Small intestine (tissue), 7 donors: ENCODE measurements at regions not wholly inside any gene's neighbourhood (a gene's known extent, or its start where the extent isn't known, plus 50 kb on each side); places are given as distances from the start of the nearest gene placed in this dataset.
A peak's percentile ranks its signal among the peaks of the same experiment; 100 is the strongest.
"Not testable (repeated sequence)": the region's sequence is repeated elsewhere in the genome, so short reads cannot be mapped to it uniquely, and the experiment has no call there.

Experiments used
- DNase-seq, 2 donors: peaks; one replicate each; pipeline versions ENCODE4 v3.0.0 to v3.0.0-alpha.2; 2013
- FAIRE-seq: peaks from 2 replicates; lab custom pipeline; 2012; peaks lifted over from hg19 to GRCh38; lab: Jason Lieb, UNC
- H3K27ac ChIP-seq, 3 donors: one replicate each; pipeline ENCODE4 v1.5.1; 2013; ENCODE audit warnings: low read length in 2 of 3, mild to moderate bottlenecking in 2 of 3, control low read depth in 1 of 3, inconsistent platforms in 1 of 3, low read depth in 1 of 3, moderate library complexity in 1 of 3
- H3K27me3 ChIP-seq, 3 donors: one replicate each; pipeline ENCODE4 v1.6.1; 2013; ENCODE audit warnings: low read length in 3 of 3, inconsistent platforms in 1 of 3; ENCODE audit not compliant: control insufficient read depth in 3 of 3, insufficient read depth in 3 of 3
- H3K36me3 ChIP-seq, 3 donors: one replicate each; pipeline ENCODE4 v1.6.1; 2013; ENCODE audit warnings: low read length in 3 of 3, inconsistent platforms in 1 of 3, low read depth in 1 of 3, mild to moderate bottlenecking in 1 of 3, moderate library complexity in 1 of 3; ENCODE audit not compliant: control insufficient read depth in 3 of 3, insufficient read depth in 2 of 3
- H3K4me1 ChIP-seq, 3 donors: one replicate each; pipeline ENCODE4 v1.6.1; 2013; ENCODE audit warnings: low read length in 2 of 3, inconsistent platforms in 1 of 3, low read depth in 1 of 3, mild to moderate bottlenecking in 1 of 3, moderate library complexity in 1 of 3; ENCODE audit not compliant: control insufficient read depth in 3 of 3, insufficient read depth in 2 of 3
- H3K4me3 ChIP-seq, 3 donors: one replicate each; pipeline ENCODE4 v1.5.1; 2013; ENCODE audit warnings: low read length in 3 of 3, control low read depth in 1 of 3, inconsistent platforms in 1 of 3, low read depth in 1 of 3, mild to moderate bottlenecking in 1 of 3, moderate library complexity in 1 of 3
- H3K9me3 ChIP-seq, 2 donors: one replicate each; pipeline ENCODE4 v1.6.1; 2013; ENCODE audit warnings: low read depth in 1 of 2, low read length in 1 of 2; ENCODE audit not compliant: control insufficient read depth in 2 of 2, insufficient read depth in 1 of 2
- WGBS, 3 donors: extraction: QIAGEN DNeasy Blood & Tissue Kit; methylation state at CpG; one replicate each; pipeline ENCODE4 v1.1.7; 2013; 5-methylcytosine and 5-hydroxymethylcytosine counted together
- donor health status: healthy with polysubstance abuse.
- donor health status: control.
- donor health status: control.
- donor health status: Bipolar disorder and iron deficiency.
- donor health status: healthy.

DNA sequence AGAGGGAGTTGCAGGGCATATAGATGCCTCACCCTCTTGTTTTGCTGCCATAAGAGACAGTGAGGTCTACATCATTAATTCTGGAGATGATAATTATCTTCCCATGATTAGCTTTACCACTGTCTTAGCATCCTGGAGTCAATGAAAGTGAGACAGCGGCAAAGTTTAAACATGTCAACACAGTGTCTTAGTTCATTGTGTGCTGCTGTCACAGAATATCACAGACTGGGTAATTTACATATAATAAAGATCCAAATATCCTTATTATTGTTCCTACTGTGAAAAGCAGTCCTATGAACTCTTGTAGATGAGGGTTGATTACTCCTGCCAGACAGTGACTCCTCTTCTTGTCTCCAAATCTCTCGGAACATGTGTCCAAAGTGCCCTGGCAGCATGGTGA, 658.6 kb upstream of the ADGRB3 start:
- no peaks in the 10 kb centered on the region for H3K4me1 ChIP-seq
- no peak for FAIRE-seq
- no peaks in the 10 kb centered on the region for H3K27me3 ChIP-seq
- WGBS, 3 donors: 84 to 94% (median 93%) methylated on average over 2 of the region's 2 CpGs
- DNase-seq: no peak
- peaks cover 0 to 4% of the 10 kb centered on the region in 2 donors for H3K9me3 ChIP-seq
- no peak overlapping the region for H3K27ac ChIP-seq
- no peaks in the 10 kb centered on the region for H3K36me3 ChIP-seq
- no peak overlapping the region for H3K4me3 ChIP-seq

DNA sequence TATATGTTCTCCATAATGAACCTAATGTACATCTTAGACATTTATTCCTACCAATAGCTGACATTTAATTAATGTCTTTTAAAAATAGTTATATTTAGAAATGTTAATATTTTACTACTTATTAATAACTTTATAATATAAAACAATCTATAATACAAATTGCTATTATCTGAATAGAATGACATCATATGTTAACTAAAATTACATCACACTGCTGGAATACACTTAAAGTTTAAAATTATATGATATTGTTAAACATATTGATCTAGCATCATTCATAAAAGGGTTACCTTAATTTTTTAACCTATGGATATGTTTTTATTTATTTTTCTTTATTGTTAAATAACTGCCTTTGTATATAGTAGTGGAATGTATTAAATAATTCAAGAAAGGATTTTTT, 660.2 kb upstream of the ADGRB3 start:
- Histone ChIP-seq H3K27me3 (no peaks in the 10 kb centered on the region), H3K27ac (no peak overlapping the region), H3K36me3 (no peaks in the 10 kb centered on the region), H3K9me3 (peaks cover 0 to 4% of the 10 kb centered on the region in 2 donors), H3K4me3 (no peak overlapping the region), H3K4me1 (no peaks in the 10 kb centered on the region)
- peak; percentile 61 for FAIRE-seq
- no peak for DNase-seq

DNA sequence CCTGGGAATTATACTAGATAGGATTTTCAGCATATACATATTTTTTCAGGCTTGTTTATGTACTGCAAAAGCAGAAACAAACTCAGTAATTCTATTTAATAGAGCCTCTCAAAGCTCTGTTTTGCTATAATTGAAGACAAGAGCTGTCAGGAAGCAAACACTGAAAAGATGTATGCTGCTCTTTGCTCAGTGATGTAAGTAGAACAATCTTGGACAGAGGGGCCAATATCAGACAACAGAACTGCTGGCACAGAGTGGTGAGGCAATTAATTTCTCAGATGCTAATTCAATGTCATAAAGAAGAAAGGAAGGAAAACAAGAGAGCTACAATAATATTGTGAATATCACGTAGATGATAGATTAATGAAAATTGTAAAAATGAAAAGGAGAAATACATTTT, 663.3 kb upstream of the ADGRB3 start:
- no peaks in the 10 kb centered on the region for H3K36me3 ChIP-seq
- DNase-seq (no peak), FAIRE-seq (no peak)
- H3K27ac ChIP-seq: no peak overlapping the region
- no peaks in the 10 kb centered on the region for H3K27me3 ChIP-seq
- WGBS, 3 donors: 67 to 82% (median 74%) methylated on average over 1 of the region's 1 CpG
- H3K4me3 ChIP-seq: no peak overlapping the region
- H3K4me1 ChIP-seq: no peaks in the 10 kb centered on the region
- H3K9me3 ChIP-seq: peaks cover under 1 to 4% of the 10 kb centered on the region in 2 donors

DNA sequence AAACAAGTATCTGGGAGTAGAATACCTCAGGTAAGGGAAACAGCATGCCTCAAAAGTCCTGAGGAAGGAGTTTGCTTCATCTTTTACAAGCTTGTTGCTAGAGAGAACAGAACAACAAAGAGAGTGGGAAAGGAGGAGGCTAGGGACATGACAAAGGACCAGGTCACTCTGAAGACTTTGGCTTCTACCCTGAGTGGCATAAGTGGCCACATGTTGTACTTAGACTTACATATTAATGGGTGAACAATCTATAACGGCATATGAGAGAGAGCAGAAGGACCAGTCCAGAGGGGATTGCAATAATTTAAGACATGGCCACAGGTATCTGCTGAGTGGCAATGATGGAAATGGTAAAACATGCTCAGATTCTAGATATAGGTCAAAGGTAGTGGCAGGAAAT, 668.3 kb upstream of the ADGRB3 start:
- WGBS, 3 donors: 86 to 92% (median 88%) methylated on average over 1 of the region's 1 CpG
- Histone ChIP-seq H3K27me3 (no peaks in the 10 kb centered on the region), H3K4me1 (no peaks in the 10 kb centered on the region), H3K27ac (no peak overlapping the region), H3K4me3 (no peak overlapping the region), H3K36me3 (no peaks in the 10 kb centered on the region), H3K9me3 (peaks cover 0 to 2% of the 10 kb centered on the region in 2 donors)
- no peak for FAIRE-seq
- DNase-seq: no peak

DNA sequence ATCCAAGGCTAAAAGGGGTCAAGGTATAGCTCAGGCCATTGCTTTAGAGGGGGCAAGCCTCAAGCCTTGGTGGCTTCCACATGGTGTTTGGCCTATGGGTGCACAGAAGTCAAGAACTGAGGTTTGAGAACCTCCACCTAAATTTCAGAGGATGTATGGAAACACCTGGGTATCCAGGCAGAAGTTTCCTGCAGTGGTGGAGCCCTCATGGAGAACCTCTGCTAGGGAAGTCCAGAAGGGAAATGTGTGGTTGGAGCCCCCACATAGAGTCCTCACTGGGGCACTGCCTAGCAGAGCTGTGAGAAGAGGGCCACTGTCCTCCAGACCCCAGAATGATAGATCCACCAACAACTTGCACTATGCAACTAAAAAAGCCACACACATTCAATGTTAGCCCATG, 678.7 kb upstream of the ADGRB3 start:
- H3K36me3 ChIP-seq: no peaks in the 10 kb centered on the region
- DNase-seq (no peak), FAIRE-seq (no peak)
- no peak overlapping the region for H3K4me3 ChIP-seq
- peaks cover 3 to 24% of the 10 kb centered on the region in 2 donors for H3K9me3 ChIP-seq
- no peaks in the 10 kb centered on the region for H3K27me3 ChIP-seq
- H3K27ac ChIP-seq: no peak overlapping the region
- H3K4me1 ChIP-seq: no peaks in the 10 kb centered on the region

DNA sequence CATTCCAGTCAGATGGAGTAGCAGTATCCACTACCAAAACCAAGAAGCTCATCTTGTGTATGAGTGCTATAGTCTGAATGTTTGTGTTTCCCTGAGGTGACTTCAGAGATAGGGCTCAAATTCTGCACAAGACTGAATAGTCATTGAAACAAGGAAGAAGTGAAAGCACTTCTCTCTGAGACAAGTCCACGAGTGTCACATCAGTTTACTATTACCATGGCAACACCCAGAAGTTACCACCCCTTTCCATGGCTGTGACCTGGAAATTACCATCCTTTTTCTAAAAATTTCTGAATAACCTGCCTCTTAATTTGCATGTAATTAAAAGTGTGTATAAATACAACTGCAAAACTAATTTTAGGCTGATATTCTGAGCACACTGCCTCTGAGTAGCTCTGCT, 682.1 kb upstream of the ADGRB3 start:
- Histone ChIP-seq H3K27me3 (no peaks in the 10 kb centered on the region), H3K36me3 (no peaks in the 10 kb centered on the region), H3K27ac (no peak overlapping the region), H3K4me3 (no peak overlapping the region), H3K4me1 (no peaks in the 10 kb centered on the region), H3K9me3 (peaks cover 3 to 24% of the 10 kb centered on the region in 2 donors)
- 14 to 26% (median 24%) methylated on average over 1 of the region's 1 CpG for WGBS, 3 donors
- FAIRE-seq (no peak), DNase-seq (no peak)

DNA sequence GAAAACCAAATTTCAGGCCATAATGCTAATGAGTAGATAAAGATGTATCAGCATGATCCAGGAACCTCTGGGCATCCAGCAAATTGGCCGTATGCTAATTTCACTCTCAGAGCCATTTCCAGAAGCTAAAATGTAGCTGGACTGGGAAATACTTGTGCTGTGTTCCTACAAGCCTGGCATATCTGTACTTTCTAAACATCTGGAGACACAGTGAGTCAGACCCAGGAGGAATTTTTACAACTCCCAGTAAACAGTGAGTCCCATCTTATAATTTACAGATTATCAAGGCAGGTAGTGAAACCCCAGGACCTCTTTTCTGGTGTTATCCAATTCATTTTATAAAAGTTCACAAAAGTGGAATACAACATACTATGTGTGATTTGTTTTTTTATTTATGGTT, 683.0 kb upstream of the ADGRB3 start:
- H3K4me1 ChIP-seq: no peaks in the 10 kb centered on the region
- no peak overlapping the region for H3K27ac ChIP-seq
- FAIRE-seq (no peak), DNase-seq (no peak)
- H3K4me3 ChIP-seq: no peak overlapping the region
- peaks cover 3 to 21% of the 10 kb centered on the region in 2 donors for H3K9me3 ChIP-seq
- no peaks in the 10 kb centered on the region for H3K27me3 ChIP-seq
- 73 to 88% (median 82%) methylated on average over 1 of the region's 1 CpG for WGBS, 3 donors
- no peaks in the 10 kb centered on the region for H3K36me3 ChIP-seq

DNA sequence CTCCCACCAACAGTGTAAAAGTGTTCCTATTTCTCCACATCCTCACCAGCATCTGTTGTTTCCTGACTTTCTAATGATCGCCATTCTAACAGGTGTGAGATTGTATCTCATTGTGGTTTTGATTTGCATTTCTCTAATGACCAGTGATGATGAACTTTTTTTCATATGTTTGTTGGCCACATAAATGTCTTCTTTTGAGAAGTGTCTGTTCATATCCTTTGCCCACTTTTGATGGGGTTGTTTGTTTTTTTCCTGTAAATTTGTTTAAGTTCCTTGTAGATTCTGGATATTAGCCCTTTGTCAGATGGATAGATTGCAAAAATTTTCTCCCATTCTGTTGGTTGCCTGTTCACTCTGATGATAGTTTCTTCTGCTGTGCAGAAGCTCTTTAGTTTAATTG, 687.3 kb upstream of the ADGRB3 start:
- H3K9me3 ChIP-seq, DNase-seq, H3K27ac ChIP-seq, FAIRE-seq, H3K4me1 ChIP-seq, H3K4me3 ChIP-seq, H3K36me3 ChIP-seq, H3K27me3 ChIP-seq: not testable (repeated sequence)
- WGBS, 3 donors: 78 to 93% (median 93%) methylated on average over 1 of the region's 1 CpG

DNA sequence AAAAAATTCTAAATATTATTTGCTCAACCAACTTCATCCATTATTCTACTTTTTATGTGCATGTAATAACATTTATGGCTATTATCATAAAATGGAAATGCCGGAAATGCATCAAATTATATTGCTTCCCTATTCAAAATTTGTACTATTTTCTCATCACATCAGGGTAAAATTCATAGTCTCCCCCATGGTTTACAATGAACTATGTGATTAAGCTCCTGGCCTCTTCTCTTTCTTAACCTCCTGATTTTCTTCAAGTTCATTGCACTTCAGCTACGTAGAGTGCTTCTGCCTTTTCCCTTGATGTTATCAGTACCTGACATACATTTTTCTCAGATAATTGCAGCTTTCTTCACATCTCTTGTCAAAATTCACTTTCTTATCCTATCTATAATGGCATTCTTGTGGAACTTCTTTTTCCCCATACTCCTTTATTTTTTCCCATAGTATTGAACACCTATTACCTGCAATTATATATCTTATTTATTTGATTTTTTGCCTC, 699.1 kb upstream of the ADGRB3 start:
- WGBS, 3 donors: 87 to 89% (median 89%) methylated on average over 2 of the region's 2 CpGs
- H3K27me3 ChIP-seq: no peaks in the 10 kb centered on the region
- H3K9me3 ChIP-seq: peaks cover 2 to 9% of the 10 kb centered on the region in 2 donors
- no peaks in the 10 kb centered on the region for H3K36me3 ChIP-seq
- no peak overlapping the region for H3K27ac ChIP-seq
- no peaks in the 10 kb centered on the region for H3K4me1 ChIP-seq
- no peak for DNase-seq
- H3K4me3 ChIP-seq: no peak overlapping the region
- no peak for FAIRE-seq
